Small intestine (tissue), 7 donors: ENCODE measurements at regions not wholly inside any gene's neighbourhood (a gene's known extent, or its start where the extent isn't known, plus 50 kb on each side); places are given as distances from the start of the nearest gene placed in this dataset.
A peak's percentile ranks its signal among the peaks of the same experiment; 100 is the strongest.

Source experiments
- DNase-seq, 2 donors: peaks; one replicate each; pipeline versions ENCODE4 v3.0.0 to v3.0.0-alpha.2; 2013
- FAIRE-seq: peaks from 2 replicates; lab custom pipeline; 2012; peaks lifted over from hg19 to GRCh38; lab: Jason Lieb, UNC
- H3K27ac ChIP-seq, 3 donors: one replicate each; pipeline ENCODE4 v1.5.1; 2013; ENCODE audit warnings: low read length in 2 of 3, mild to moderate bottlenecking in 2 of 3, control low read depth in 1 of 3, inconsistent platforms in 1 of 3, low read depth in 1 of 3, moderate library complexity in 1 of 3
- H3K27me3 ChIP-seq, 3 donors: one replicate each; pipeline ENCODE4 v1.6.1; 2013; ENCODE audit warnings: low read length in 3 of 3, inconsistent platforms in 1 of 3; ENCODE audit not compliant: control insufficient read depth in 3 of 3, insufficient read depth in 3 of 3
- H3K36me3 ChIP-seq, 3 donors: one replicate each; pipeline ENCODE4 v1.6.1; 2013; ENCODE audit warnings: low read length in 3 of 3, inconsistent platforms in 1 of 3, low read depth in 1 of 3, mild to moderate bottlenecking in 1 of 3, moderate library complexity in 1 of 3; ENCODE audit not compliant: control insufficient read depth in 3 of 3, insufficient read depth in 2 of 3
- H3K4me1 ChIP-seq, 3 donors: one replicate each; pipeline ENCODE4 v1.6.1; 2013; ENCODE audit warnings: low read length in 2 of 3, inconsistent platforms in 1 of 3, low read depth in 1 of 3, mild to moderate bottlenecking in 1 of 3, moderate library complexity in 1 of 3; ENCODE audit not compliant: control insufficient read depth in 3 of 3, insufficient read depth in 2 of 3
- H3K4me3 ChIP-seq, 3 donors: one replicate each; pipeline ENCODE4 v1.5.1; 2013; ENCODE audit warnings: low read length in 3 of 3, control low read depth in 1 of 3, inconsistent platforms in 1 of 3, low read depth in 1 of 3, mild to moderate bottlenecking in 1 of 3, moderate library complexity in 1 of 3
- H3K9me3 ChIP-seq, 2 donors: one replicate each; pipeline ENCODE4 v1.6.1; 2013; ENCODE audit warnings: low read depth in 1 of 2, low read length in 1 of 2; ENCODE audit not compliant: control insufficient read depth in 2 of 2, insufficient read depth in 1 of 2
- WGBS, 3 donors: extraction: QIAGEN DNeasy Blood & Tissue Kit; methylation state at CpG; one replicate each; pipeline ENCODE4 v1.1.7; 2013; 5-methylcytosine and 5-hydroxymethylcytosine counted together
- donor health status: healthy with polysubstance abuse.
- donor health status: control.
- donor health status: control.
- donor health status: Bipolar disorder and iron deficiency.
- donor health status: healthy.

DNA sequence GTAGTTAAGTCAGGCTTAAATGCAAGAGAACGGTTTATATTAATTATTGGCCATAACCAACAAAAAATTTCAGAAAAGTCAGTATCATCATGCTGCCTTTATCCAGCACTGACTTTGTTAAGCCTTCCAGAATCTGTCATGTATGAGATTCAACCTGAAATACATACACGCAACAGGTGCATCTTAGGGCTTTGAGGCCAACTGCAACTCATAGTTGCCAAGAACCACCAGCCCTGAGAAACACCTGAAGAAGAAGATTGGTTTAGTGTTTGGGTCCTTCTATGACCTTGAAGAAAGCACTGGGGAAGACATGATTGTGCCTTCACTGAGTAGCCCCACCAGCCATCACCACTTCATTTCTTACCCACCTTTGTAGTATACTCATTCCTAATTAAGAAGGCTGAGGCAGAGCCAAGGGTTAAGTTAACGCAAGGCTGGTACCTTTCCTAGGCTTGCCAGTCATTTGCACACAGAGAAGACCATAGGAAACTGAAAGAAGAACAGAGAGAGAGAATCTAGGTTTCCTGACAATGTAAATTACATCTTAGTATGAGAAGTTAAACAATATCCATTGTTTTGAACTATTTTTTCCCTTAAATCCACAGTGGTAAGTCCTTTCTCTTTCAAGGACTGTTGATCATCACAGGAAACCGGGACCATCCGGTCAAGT, 200.1 kb upstream of the PRKCQ start:
- FAIRE-seq (no peak), DNase-seq (no peak)
- Histone ChIP-seq H3K4me1 (no peaks in the 10 kb centered on the region), H3K36me3 (no peaks in the 10 kb centered on the region), H3K27me3 (no peaks in the 10 kb centered on the region), H3K9me3 (no peaks in the 10 kb centered on the region), H3K27ac (peak overlapping the region in 1 of 3 donors; percentile 61), H3K4me3 (no peak overlapping the region)
- WGBS, 3 donors: 68 to 71% (median 69%) methylated on average over 5 of the region's 5 CpGs

DNA sequence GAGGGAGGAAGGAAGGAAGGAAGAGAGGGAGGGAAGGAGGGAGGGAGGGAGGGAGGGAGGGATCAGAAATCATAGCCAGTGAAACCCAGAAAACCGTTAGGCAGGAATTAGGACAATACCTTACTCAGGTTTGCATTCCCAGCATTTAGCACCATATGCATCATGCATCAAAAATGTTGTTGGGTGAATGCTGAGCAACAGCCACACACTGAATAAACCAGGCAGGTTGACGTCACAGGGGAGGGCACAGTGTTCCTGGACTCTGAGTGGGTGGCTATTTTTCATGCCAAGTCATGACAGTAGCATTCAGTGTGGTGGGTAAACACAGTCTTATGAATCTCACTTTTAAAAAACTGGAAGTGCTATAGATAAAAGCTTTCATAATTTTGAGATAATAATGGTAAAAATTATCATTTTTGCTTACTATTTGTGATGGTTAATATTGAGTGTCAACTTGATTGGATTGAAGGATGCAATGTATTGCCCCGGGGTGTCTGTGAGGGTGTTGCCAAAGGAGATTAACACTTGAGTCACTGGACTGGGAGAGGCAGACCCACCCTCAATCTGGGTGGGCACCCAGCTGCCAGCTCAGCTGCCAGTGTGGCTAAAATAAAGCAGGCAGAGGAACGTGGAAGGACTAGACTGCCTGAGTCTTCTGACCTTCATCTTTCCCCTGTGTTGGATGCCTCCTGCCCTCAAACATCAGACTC, 199.1 kb upstream of the PRKCQ start:
- Histone ChIP-seq H3K27me3 (no peaks in the 10 kb centered on the region), H3K4me1 (no peaks in the 10 kb centered on the region), H3K4me3 (no peak overlapping the region), H3K27ac (no peak overlapping the region), H3K36me3 (no peaks in the 10 kb centered on the region), H3K9me3 (no peaks in the 10 kb centered on the region)
- 38 to 66% (median 53%) methylated on average over 4 of the region's 4 CpGs for WGBS, 3 donors
- DNase-seq (no peak), FAIRE-seq (no peak)

DNA sequence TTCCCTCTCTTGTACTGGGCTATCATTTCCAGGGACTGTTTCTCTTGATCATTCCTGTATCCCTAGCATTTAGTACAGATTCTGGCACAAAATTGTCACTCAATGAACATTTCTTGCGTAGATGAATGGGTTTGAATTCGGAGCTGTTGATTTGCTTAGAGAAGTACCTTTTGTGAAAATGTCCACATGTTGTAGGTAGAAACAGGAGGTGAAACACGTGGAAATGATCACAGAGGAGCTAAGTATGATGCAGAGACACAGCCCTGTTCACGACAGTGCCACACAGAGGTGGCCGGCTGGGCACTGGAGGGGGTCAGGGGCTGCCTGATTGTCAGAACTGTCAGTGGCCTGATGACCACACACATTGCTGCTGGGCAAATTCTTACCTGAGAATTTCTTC, 196.1 kb upstream of the PRKCQ start:
- Histone ChIP-seq H3K4me3 (no peak overlapping the region), H3K27ac (no peak overlapping the region), H3K36me3 (no peaks in the 10 kb centered on the region), H3K4me1 (no peaks in the 10 kb centered on the region), H3K9me3 (no peaks in the 10 kb centered on the region), H3K27me3 (no peaks in the 10 kb centered on the region)
- DNase-seq (no peak), FAIRE-seq (no peak)
- 72 to 78% (median 72%) methylated on average over 5 of the region's 5 CpGs for WGBS, 3 donors

DNA sequence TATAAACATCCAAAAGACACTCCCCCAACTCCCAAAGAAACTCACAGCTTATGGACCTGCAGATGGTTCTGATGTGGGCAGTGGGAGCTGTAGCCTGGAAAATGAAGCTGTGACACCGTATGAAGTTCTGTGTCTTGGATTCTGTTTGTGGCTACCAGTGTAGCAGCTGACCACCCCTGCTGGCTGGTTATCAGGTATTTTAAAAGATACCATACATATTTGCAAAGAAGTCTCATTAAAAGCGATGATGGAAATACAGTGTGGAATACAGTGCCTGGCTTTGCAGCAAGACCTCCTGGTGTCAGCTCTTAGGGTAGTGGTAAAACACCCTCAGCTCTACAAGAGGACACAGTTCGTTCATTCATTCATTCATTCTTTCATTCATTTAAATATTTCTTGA, 194.3 kb upstream of the PRKCQ start:
- WGBS, 3 donors: 58 to 71% (median 66%) methylated on average over 3 of the region's 3 CpGs
- H3K27ac ChIP-seq: no peak overlapping the region
- H3K4me3 ChIP-seq: no peak overlapping the region
- no peaks in the 10 kb centered on the region for H3K27me3 ChIP-seq
- peaks cover 0 to 4% of the 10 kb centered on the region in 2 donors for H3K9me3 ChIP-seq
- no peak for FAIRE-seq
- no peaks in the 10 kb centered on the region for H3K36me3 ChIP-seq
- no peak for DNase-seq
- no peaks in the 10 kb centered on the region for H3K4me1 ChIP-seq

DNA sequence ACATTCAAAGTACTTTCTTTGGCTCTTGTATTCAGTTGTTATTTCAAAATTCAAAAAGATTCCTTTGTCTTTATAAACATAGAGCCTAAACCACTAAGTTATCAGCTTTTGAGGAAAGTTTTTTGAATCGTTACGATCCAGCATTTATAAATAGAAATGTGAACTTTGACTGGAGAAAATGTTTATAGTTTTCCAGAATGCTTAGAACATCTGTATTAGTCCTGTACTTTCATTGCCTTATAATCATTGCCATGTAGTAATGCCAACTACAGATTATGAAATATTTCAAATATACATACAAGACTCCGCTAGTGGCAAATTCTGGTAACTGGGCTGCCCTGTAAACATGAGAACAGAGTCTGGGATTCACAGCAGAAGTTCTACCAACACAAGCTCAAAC, 191.3 kb upstream of the PRKCQ start:
- WGBS, 3 donors: 71 to 86% (median 83%) methylated on average over 3 of the region's 3 CpGs
- H3K4me1 ChIP-seq: no peaks in the 10 kb centered on the region
- H3K36me3 ChIP-seq: no peaks in the 10 kb centered on the region
- H3K27me3 ChIP-seq: peaks cover 0 to 2% (median 0%) of the 10 kb centered on the region in 3 donors
- FAIRE-seq (no peak), DNase-seq (no peak)
- H3K4me3 ChIP-seq: no peak overlapping the region
- H3K27ac ChIP-seq: no peak overlapping the region
- peaks cover 0 to 4% of the 10 kb centered on the region in 2 donors for H3K9me3 ChIP-seq

DNA sequence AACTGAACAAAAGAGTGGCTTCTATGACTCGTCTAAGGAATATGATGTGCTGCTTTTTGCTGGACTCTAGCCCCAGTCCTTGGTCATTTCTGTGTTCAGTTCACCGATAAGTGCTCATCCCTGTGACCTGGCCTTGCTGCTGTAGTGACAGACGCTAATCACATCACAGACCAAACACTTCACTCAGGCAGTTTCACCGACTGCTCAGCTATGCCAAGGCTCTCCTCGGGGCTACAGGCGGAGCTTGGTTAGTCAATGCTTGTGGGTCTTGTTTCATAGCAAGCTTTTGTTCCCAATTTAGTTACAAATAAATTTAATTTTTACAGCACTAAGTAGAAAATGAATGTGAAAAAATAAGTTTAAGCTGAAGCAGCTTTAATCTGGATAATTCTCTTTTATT, 190.8 kb upstream of the PRKCQ start:
- DNase-seq (no peak), FAIRE-seq (no peak)
- H3K4me1 ChIP-seq: no peaks in the 10 kb centered on the region
- no peaks in the 10 kb centered on the region for H3K36me3 ChIP-seq
- H3K9me3 ChIP-seq: peaks cover 0 to 4% of the 10 kb centered on the region in 2 donors
- peaks cover 0 to 2% (median 0%) of the 10 kb centered on the region in 3 donors for H3K27me3 ChIP-seq
- no peak overlapping the region for H3K4me3 ChIP-seq
- no peak overlapping the region for H3K27ac ChIP-seq
- 67 to 73% (median 68%) methylated on average over 6 of the region's 6 CpGs for WGBS, 3 donors

DNA sequence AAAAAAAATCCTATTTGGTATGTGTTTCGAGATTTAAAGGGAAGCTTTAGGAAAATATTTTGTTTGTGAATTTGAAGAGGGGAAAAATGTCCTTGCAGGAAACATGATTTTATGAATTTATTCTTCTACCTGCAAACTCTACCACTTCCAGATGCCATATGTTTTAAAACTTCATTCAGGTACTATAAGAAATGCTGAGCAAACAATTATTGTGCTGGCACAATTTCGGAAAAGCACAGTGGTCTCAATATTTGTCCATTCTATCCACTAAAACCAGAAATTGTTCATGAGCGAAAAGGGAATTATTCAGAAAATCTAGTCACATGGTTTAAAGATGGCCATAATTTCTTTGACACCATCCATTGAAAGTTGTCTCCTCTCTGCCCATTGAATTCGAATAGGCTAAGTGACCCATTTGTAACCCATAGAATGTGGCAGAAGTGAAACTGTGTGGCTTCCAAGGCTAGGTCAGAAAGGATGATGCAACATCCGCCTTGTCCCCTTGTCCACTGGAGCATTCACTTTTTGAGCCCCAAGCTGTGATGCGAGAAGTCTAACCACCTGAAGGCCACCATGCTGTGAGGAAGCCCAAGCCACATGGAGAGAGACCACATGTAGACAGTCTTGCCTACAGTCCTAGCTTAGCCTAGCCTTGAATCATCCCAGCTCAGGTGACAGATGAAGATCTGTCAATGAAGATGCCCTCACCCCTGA, 189.8 kb upstream of the PRKCQ start:
- FAIRE-seq: no peak
- Histone ChIP-seq H3K9me3 (peaks cover 0 to 4% of the 10 kb centered on the region in 2 donors), H3K4me1 (no peaks in the 10 kb centered on the region)

DNA sequence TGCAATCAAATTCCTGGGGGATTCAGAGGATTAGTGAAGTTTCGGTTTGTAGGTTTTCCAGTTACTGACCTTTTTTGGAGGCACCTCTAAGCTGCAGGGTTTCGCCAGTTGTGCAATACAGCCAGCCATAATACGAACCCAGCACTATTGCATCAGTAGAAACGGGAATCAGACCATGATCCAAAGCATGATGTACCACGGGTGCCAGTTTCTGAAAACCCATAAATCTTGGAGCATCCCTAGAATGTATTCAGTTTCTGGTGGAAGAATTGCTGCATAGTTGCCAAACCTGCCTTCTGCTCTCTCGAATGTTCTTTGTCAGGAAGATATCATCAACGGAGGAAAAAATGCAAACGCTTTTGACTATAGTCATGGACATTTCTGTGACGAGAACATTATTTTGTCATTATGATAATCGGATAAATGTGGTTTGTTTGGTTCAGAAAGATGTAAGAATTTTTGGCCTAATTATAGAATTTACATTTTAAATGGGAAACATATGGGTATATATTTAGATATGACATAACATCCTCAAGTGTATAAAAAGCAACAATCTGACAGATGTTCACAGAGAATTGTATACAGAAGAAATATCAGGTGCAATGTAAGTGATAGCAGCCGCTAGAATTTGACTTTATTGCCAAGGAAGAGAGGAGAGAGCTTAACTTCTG, 186.2 kb upstream of the PRKCQ start:
- H3K9me3 ChIP-seq: peaks cover 0 to 6% of the 10 kb centered on the region in 2 donors
- H3K27me3 ChIP-seq: peaks cover 0 to 2% (median 0%) of the 10 kb centered on the region in 3 donors
- no peaks in the 10 kb centered on the region for H3K36me3 ChIP-seq
- 60 to 76% (median 70%) methylated on average over 11 of the region's 11 CpGs for WGBS, 3 donors
- no peaks in the 10 kb centered on the region for H3K4me1 ChIP-seq
- H3K27ac ChIP-seq: no peak overlapping the region
- FAIRE-seq (no peak), DNase-seq (no peak)
- no peak overlapping the region for H3K4me3 ChIP-seq

More for the DNA sequence above, 189.8 kb upstream of the PRKCQ start:
- H3K27ac ChIP-seq: no peak overlapping the region
- H3K27me3 ChIP-seq: peaks cover 0 to 2% (median 0%) of the 10 kb centered on the region in 3 donors
- DNase-seq: no peak
- H3K4me3 ChIP-seq: no peak overlapping the region
- 86 to 88% (median 87%) methylated on average over 6 of the region's 6 CpGs for WGBS, 3 donors
- no peaks in the 10 kb centered on the region for H3K36me3 ChIP-seq
